OCI-M2 (cell line): ENCODE measurements at regions not wholly inside any gene's neighbourhood (a gene's known extent, or its start where the extent isn't known, plus 50 kb on each side); places are given as distances from the start of the nearest gene placed in this dataset.

ENCODE experiments used
- DNase-seq: peaks from one replicate; lab custom pipeline; 2025; ENCODE audit not compliant: unreplicated experiment; lab: John Stamatoyannopoulos, UW

- DNase-seq: no peak
Measured at GRCh38 chr9:14520341-14520740, 172.9 kb downstream of the ZDHHC21 start.

GRCh38 chr9:14517154-14517906 lies 175.9 kb downstream of the ZDHHC21 start:
- no peak for DNase-seq

- no peak for DNase-seq
Measured at GRCh38 chr9:14516656-14517055, 176.6 kb downstream of the ZDHHC21 start.

GRCh38 chr9:14515571-14516198 lies 177.5 kb downstream of the ZDHHC21 start:
- DNase-seq: no peak

- no peak for DNase-seq
Measured at GRCh38 chr9:14515049-14515448, 178.2 kb downstream of the ZDHHC21 start.

GRCh38 chr9:14512942-14513341 lies 180.3 kb downstream of the ZDHHC21 start:
- DNase-seq: no peak

GRCh38 chr9:14511452-14511851 lies 181.8 kb downstream of the ZDHHC21 start:
- no peak for DNase-seq

- DNase-seq: no peak
Measured at GRCh38 chr9:14508884-14509283, 184.3 kb downstream of the ZDHHC21 start.

GRCh38 chr9:14501366-14501765 lies 187.4 kb upstream of the NFIB start:
- DNase-seq: no peak

- no peak for DNase-seq
Measured at GRCh38 chr9:14500705-14501104, 186.8 kb upstream of the NFIB start.

GRCh38 chr9:14499976-14500375 lies 186.0 kb upstream of the NFIB start:
- no peak for DNase-seq

GRCh38 chr9:14498824-14499223 lies 184.9 kb upstream of the NFIB start:
- no peak for DNase-seq

GRCh38 chr9:14497476-14497875 lies 183.5 kb upstream of the NFIB start:
- no peak for DNase-seq

- no peak for DNase-seq
Measured at GRCh38 chr9:14488421-14489190, 174.7 kb upstream of the NFIB start.

- DNase-seq: no peak
Measured at GRCh38 chr9:14487547-14488185, 173.7 kb upstream of the NFIB start.

GRCh38 chr9:14485366-14485765 lies 171.4 kb upstream of the NFIB start:
- no peak for DNase-seq

- no peak for DNase-seq
Measured at GRCh38 chr9:14482856-14483255, 168.9 kb upstream of the NFIB start.

- DNase-seq: no peak
Measured at GRCh38 chr9:14480526-14480925, 166.6 kb upstream of the NFIB start.

GRCh38 chr9:14479163-14479560 lies 165.2 kb upstream of the NFIB start:
- no peak for DNase-seq

- DNase-seq: no peak
Measured at GRCh38 chr9:14478175-14479162, 164.5 kb upstream of the NFIB start.
